ENCODE measurements at regions not wholly inside any gene's neighbourhood (a gene's known extent, or its start where the extent isn't known, plus 50 kb on each side); places are given as distances from the start of the nearest gene placed in this dataset.

DNA sequence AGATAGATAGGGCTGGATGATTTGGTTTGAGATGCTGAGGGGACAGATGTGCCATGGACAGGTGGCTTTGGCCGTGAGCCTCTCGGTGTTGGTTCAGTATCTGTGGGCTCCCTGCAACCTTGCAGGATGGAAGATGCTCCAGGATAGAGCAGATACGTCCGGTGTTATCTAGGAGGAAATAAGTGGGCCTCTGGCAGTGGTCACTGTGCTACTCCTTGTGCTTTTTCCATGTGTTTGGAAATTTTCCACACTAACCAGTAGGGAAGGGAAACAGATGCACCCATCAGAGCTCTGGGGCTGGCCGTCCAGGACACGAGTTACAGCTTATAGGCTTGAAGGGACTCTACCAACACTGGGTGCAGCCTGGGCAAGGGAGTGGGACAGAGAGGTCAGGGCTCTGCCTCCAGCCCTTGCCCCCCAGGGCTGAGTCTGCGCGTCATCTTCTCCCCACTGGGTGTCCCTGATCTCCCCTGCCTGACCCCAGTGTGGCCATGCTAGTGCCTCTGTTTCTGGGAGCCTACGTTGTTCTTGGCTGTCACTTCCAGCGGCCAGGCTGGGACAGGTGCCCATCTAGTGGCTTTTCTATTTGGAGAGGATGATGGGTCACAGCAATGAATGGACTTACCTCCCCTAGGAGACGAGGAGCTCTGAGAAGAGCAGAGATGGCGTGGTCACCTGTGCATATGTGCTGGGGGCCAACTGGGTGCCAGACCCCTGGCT, 166.9 kb downstream of the SEC14L1 start:
- TF ChIP-seq, protein P1, sequence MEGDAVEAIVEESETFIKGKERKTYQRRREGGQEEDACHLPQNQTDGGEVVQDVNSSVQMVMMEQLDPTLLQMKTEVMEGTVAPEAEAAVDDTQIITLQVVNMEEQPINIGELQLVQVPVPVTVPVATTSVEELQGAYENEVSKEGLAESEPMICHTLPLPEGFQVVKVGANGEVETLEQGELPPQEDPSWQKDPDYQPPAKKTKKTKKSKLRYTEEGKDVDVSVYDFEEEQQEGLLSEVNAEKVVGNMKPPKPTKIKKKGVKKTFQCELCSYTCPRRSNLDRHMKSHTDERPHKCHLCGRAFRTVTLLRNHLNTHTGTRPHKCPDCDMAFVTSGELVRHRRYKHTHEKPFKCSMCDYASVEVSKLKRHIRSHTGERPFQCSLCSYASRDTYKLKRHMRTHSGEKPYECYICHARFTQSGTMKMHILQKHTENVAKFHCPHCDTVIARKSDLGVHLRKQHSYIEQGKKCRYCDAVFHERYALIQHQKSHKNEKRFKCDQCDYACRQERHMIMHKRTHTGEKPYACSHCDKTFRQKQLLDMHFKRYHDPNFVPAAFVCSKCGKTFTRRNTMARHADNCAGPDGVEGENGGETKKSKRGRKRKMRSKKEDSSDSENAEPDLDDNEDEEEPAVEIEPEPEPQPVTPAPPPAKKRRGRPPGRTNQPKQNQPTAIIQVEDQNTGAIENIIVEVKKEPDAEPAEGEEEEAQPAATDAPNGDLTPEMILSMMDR (IDR thresholded peaks at IDR 0.05; ENCODE audit: low read depth, low read length, poor library complexity, severe bottlenecking) = no peak
- no peak for TF ChIP-seq EZH2phosphoT487 (IDR thresholded peaks at IDR 0.05; ENCODE audit: borderline replicate concordance, low read length)
- H3K4me2 ChIP-seq (ENCODE audit: low read length) = no peak overlapping the region
- H4K20me1 ChIP-seq (ENCODE audit: control insufficient read depth, insufficient read depth, low read depth, low read length) = 0 out of 2 replicates have a peak, but pooled peaks cover 5% of the 10 kb centered on the region

DNA sequence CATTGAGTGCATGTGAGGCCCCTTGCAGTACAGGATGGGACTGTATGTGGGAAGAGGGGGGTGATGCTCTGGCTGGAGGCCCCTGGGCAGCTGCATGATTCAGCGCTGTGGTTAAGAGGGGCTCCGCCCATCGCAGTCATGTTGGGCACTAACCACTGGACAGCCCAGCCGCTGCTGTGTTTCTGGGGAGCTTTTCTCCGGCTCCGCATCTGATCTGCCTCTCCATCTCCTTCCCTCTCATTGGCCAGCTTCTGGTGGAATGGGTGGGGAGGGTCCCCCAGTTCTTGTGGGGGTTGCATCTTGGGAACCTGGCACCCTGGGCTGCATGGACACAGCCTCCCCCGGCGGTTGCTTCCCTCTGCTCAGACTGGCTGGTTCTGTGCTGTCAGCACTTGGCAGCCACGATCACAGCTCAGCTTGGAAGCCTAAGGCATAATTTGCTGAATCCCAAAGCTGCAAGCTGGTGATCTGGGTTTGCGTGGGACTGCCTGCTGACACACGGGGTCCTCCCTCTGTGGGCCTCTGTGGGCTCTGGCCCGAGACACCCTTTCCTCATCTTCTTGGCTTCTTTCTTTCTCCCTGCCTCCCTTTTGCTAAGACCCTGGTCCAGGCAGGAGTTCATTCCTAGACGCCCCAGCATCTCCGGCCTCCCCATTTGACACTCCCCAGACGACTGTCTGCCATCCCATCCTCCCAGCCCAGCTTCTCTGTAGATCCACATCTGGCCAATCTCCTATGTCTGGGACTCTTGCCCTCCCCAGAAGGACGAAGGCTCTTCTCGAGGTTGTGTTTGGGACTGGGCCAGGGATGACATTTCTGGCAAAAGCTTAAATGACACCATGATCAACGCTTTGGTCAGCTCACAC, 168.3 kb downstream of the SEC14L1 start:
- TF ChIP-seq EZH2phosphoT487 (IDR thresholded peaks at IDR 0.05; ENCODE audit: borderline replicate concordance, low read length) = no peak
- TF ChIP-seq, protein P1 (IDR thresholded peaks at IDR 0.05; ENCODE audit: low read depth, low read length, poor library complexity, severe bottlenecking) = no peak
- Histone ChIP-seq H3K36me3 (ENCODE audit: control insufficient read depth, low read length) (no peaks in the 10 kb centered on the region), H3K4me1 (ENCODE audit: control insufficient read depth, low read length) (peaks cover 19% of the 10 kb centered on the region), H3K4me2 (ENCODE audit: low read length) (no peak overlapping the region), H3K79me2 (ENCODE audit: control insufficient read depth, low read length) (no peaks in the 10 kb centered on the region), H3K9me2 (replicated peaks; ENCODE audit: control insufficient read depth, low read length) (no peaks in the 10 kb centered on the region), H3K27me3 (ENCODE audit: control insufficient read depth, low read length) (no peaks in the 10 kb centered on the region), H3K27ac (ENCODE audit: low read depth, low read length) (no peak overlapping the region), H3F3A (ENCODE audit: control insufficient read depth, insufficient read depth) (no peaks in the 10 kb centered on the region), H4K20me1 (ENCODE audit: control insufficient read depth, insufficient read depth, low read depth, low read length) (0 out of 2 replicates have a peak, but pooled peaks cover 5% of the 10 kb centered on the region), H3K9me3 (ENCODE audit: control insufficient read depth, insufficient read depth, low read length) (no peaks in the 10 kb centered on the region), H3K4me3 (ENCODE audit: low read length) (no peak overlapping the region)

More for the DNA sequence above, 166.9 kb downstream of the SEC14L1 start:
- no peak overlapping the region for H3K27ac ChIP-seq (ENCODE audit: low read depth, low read length)
- peaks cover 19% of the 10 kb centered on the region for H3K4me1 ChIP-seq (ENCODE audit: control insufficient read depth, low read length)
- H3K4me3 ChIP-seq (ENCODE audit: low read length) = no peak overlapping the region
- no peaks in the 10 kb centered on the region for H3K36me3 ChIP-seq (ENCODE audit: control insufficient read depth, low read length)
- H3K9me3 ChIP-seq (ENCODE audit: control insufficient read depth, insufficient read depth, low read length) = no peaks in the 10 kb centered on the region
- no peaks in the 10 kb centered on the region for H3K9me2 ChIP-seq (replicated peaks; ENCODE audit: control insufficient read depth, low read length)
- H3F3A ChIP-seq (ENCODE audit: control insufficient read depth, insufficient read depth) = no peaks in the 10 kb centered on the region
- H3K27me3 ChIP-seq (ENCODE audit: control insufficient read depth, low read length) = no peaks in the 10 kb centered on the region
- H3K79me2 ChIP-seq (ENCODE audit: control insufficient read depth, low read length) = no peaks in the 10 kb centered on the region

DNA sequence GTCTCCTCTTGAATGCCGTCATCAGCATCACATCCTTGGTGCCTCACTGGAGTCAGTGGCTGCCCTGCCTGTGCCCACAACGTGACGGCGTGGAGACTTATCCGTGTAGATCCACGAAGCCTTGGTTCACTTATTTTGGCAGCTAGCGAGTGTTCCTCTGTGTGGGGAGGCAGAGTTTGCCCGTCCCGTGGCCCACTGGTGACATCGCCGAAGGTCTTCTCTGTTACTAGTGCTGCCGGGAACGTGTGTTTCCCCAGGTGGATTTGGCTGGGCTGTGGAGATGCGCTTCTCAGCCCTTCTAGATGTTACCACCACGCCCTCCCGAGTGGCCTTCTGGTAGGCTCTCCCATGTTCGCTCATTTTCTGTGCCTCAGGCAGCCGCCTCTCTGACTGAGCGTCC, 169.6 kb downstream of the SEC14L1 start:
- Histone ChIP-seq H3K79me2 (ENCODE audit: control insufficient read depth, low read length) (no peaks in the 10 kb centered on the region), H4K20me1 (ENCODE audit: control insufficient read depth, insufficient read depth, low read depth, low read length) (0 out of 2 replicates have a peak, but pooled peaks cover 9% of the 10 kb centered on the region), H3K4me1 (ENCODE audit: control insufficient read depth, low read length) (peaks cover 23% of the 10 kb centered on the region), H3K36me3 (ENCODE audit: control insufficient read depth, low read length) (no peaks in the 10 kb centered on the region), H3K27ac (ENCODE audit: low read depth, low read length) (no peak overlapping the region), H3F3A (ENCODE audit: control insufficient read depth, insufficient read depth) (no peaks in the 10 kb centered on the region), H3K4me3 (ENCODE audit: low read length) (no peak overlapping the region), H3K9me3 (ENCODE audit: control insufficient read depth, insufficient read depth, low read length) (no peaks in the 10 kb centered on the region), H3K4me2 (ENCODE audit: low read length) (no peak overlapping the region), H3K27me3 (ENCODE audit: control insufficient read depth, low read length) (no peaks in the 10 kb centered on the region), H3K9me2 (replicated peaks; ENCODE audit: control insufficient read depth, low read length) (no peaks in the 10 kb centered on the region)
- no peak for TF ChIP-seq EZH2phosphoT487 (IDR thresholded peaks at IDR 0.05; ENCODE audit: borderline replicate concordance, low read length)
- TF ChIP-seq, protein P1 (IDR thresholded peaks at IDR 0.05; ENCODE audit: low read depth, low read length, poor library complexity, severe bottlenecking) = no peak
